Muscle of leg (tissue), 3 donors: ENCODE measurements at regions not wholly inside any gene's neighbourhood (a gene's known extent, or its start where the extent isn't known, plus 50 kb on each side); places are given as distances from the start of the nearest gene placed in this dataset.
"Not testable (repeated sequence)": the region's sequence is repeated elsewhere in the genome, so short reads cannot be mapped to it uniquely, and the experiment has no call there.

ENCODE experiments used
- DNase-seq: peaks from one replicate; pipeline ENCODE4 v3.0.0; 2013
- H3K27ac ChIP-seq: one replicate; pipeline ENCODE4 v1.5.1; 2013; ENCODE audit warnings: mild to moderate bottlenecking, low read length, control low read depth
- H3K27me3 ChIP-seq: one replicate; pipeline ENCODE4 v1.6.1; 2013; ENCODE audit warnings: low read length; ENCODE audit not compliant: control insufficient read depth, insufficient read depth
- H3K36me3 ChIP-seq: one replicate; pipeline ENCODE4 v1.6.1; 2013; ENCODE audit warnings: low read length; ENCODE audit not compliant: control insufficient read depth, insufficient read depth
- H3K4me1 ChIP-seq: one replicate; pipeline ENCODE4 v1.6.1; 2013; ENCODE audit warnings: low read length; ENCODE audit not compliant: control insufficient read depth, insufficient read depth
- H3K4me3 ChIP-seq: one replicate; pipeline ENCODE4 v1.5.1; 2013; ENCODE audit warnings: low read length, control low read depth
- H3K9me3 ChIP-seq: replicated peaks from 2 replicates; pipeline ENCODE4 v1.6.1; 2013; ENCODE audit warnings: low read depth, low read length; ENCODE audit not compliant: control insufficient read depth
- WGBS: methylation state at CpG from one replicate; pipeline ENCODE4 v1.1.5; 2013; ENCODE audit warnings: missing lambda C conversion rate; ENCODE audit not compliant: insufficient coverage; 5-methylcytosine and 5-hydroxymethylcytosine counted together

DNA sequence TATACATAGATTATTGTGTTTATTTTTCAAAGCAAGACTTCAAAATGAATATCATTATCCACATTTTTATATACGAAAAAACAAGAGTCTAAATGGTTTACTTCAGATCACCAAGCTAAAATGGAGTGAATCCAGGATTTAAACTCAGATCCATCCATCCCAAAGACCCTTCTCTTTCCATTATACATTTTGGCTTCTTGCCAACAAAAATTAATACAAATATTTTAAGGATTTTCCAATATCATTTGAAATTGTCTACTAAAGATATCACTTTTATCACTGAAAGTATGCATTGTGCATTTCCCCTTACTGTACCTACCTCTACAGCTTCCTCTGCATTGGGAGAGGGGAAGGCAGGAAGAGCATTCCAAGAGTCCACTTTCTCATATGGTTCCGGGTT, 541.2 kb downstream of the RPS29 start:
- H3K4me1 ChIP-seq: no peaks in the 10 kb centered on the region
- DNase-seq: no peak
- H3K9me3 ChIP-seq: no peaks in the 10 kb centered on the region
- no peak overlapping the region for H3K4me3 ChIP-seq
- H3K27me3 ChIP-seq: no peaks in the 10 kb centered on the region
- no peak overlapping the region for H3K27ac ChIP-seq
- WGBS: 100% methylated on average over 1 of the region's 2 CpGs
- H3K36me3 ChIP-seq: no peaks in the 10 kb centered on the region

DNA sequence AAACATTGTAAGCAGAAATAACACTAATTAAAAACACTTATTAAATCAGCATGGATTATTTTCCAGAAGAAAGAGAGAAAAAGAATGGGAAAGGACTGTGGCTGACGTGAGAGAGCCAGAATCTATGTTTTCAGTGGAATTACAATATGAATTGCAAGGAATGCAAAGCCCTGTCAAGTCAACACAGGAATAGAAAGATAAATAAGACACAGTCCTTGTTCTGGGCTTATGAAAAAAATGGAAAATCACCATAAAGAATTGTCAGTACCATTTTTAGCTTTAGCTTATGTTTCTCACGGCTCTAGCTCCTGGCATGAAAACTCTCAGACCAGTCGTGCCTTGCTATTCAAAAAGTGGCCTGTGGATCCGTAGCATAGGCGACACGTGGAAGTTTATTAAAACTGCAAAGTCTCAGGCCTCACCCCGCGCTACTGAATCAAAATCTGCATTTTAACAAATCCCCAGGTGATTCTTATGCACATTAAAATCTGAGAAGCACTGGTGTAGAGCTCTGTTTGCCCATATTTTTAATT, 549.1 kb downstream of the RPS29 start:
- DNase-seq: no peak
- H3K4me3 ChIP-seq: no peak overlapping the region
- no peaks in the 10 kb centered on the region for H3K36me3 ChIP-seq
- H3K27ac ChIP-seq: no peak overlapping the region
- H3K27me3 ChIP-seq: no peaks in the 10 kb centered on the region
- H3K4me1 ChIP-seq: no peaks in the 10 kb centered on the region
- H3K9me3 ChIP-seq: no peaks in the 10 kb centered on the region
- WGBS: 58% methylated on average over 5 of the region's 8 CpGs

DNA sequence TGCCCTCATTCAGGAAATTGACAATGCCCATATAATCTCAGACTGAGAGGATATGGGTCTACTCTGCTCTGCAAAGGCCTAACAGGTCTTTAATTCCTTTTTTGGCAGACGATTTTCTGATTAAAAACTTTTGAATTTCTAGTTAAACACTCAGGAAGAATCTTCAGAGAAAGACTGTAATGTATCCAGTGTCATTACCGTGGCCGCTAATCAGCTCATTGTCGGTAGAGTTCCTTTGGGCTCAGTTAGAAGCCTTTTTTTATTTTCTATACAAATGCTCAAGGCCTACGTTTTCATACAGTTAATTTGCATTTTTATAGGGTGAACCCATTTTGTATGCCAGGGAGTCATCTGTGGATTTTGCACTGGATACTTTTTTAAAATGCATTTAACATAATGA, 549.9 kb downstream of the RPS29 start:
- Histone ChIP-seq H3K27me3 (no peaks in the 10 kb centered on the region), H3K27ac (no peak overlapping the region), H3K36me3 (no peaks in the 10 kb centered on the region), H3K4me1 (no peaks in the 10 kb centered on the region), H3K4me3 (no peak overlapping the region), H3K9me3 (no peaks in the 10 kb centered on the region)
- whole genome bisulfite sequencing: 43% methylated on average over 1 of the region's 5 CpGs
- no peak for DNase-seq

DNA sequence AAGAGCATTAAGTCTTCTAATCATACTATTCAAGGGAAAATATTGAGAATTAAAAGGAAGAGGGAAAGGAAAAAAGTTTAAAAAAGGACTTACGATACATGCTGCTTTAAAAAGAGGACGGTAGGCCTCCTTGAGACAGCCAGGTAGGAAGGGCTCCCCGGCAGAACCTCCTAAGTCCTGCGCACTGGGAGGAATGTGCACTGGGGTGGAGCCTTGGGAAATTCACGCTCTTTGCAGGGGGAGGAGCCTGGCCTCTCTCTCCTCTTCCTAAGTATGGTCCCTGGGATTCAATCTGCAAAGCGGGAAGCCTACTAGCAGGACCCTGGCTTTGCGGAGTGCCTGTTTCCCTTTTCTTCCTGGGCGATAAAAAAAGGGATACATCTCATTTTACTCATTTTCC, 553.0 kb downstream of the RPS29 start:
- 85% methylated on average over 6 of the region's 8 CpGs for WGBS
- Histone ChIP-seq H3K4me1 (no peaks in the 10 kb centered on the region), H3K27me3 (no peaks in the 10 kb centered on the region)

DNA sequence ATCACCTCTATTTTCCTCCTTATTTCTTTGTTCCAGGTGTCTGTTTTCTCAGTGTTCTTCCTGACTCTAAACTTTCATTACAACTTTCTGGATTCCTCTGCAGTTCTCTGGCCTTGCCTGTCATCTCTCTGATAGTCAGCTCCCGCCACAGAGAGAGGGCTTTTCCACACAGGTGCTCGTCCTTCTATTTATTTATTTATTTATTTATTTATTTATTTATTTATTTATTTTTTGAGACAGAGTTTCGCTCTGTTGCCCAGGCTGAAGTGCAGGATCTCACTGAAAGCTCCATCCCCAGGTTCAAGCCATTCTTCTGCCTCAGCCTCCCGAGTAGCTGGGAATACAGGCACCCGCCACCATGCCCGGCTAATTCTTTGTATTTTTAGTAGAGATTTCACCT, 554.5 kb downstream of the RPS29 start:
- H3K9me3 ChIP-seq, H3K4me3 ChIP-seq, H3K27ac ChIP-seq, H3K36me3 ChIP-seq, H3K27me3 ChIP-seq, DNase-seq, H3K4me1 ChIP-seq: not testable (repeated sequence)
- no CpG with 5 or more reads among the region's 6 CpGs for WGBS

More for the DNA sequence above, 553.0 kb downstream of the RPS29 start:
- no peaks in the 10 kb centered on the region for H3K36me3 ChIP-seq
- H3K9me3 ChIP-seq: no peaks in the 10 kb centered on the region
- no peak for DNase-seq
- no peak overlapping the region for H3K27ac ChIP-seq
- no peak overlapping the region for H3K4me3 ChIP-seq

DNA sequence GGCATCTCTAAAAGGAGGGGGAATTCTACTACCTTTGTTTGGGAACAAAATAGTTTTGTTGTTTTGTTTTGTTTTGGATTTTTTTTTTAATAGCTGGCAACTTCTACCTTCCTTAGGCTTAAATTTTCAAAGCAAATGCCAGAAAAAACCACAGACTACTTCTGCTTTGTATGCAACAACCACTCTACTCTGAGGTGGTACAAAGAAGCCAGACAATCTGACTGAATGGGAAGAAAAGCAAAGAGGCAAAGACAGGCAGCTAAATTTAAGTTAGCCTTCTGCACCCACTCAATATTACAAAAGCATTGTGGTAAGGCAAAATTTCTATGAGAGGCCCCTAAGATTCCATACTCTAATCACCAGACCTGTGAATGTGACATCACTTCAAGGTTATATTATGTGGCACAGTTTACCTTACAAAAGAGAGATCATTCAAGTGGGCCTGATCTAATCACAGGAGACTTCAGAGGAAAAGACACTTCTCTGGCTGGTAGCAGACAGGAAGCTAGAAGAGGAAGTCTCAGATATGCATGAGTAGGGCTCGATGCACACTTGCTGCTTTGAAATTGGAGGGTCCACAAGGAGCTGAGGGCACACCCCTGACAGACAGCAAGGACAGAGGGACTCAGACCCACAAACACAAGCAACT, 566.6 kb downstream of the RPS29 start:
- Histone ChIP-seq H3K4me3 (no peak overlapping the region), H3K9me3 (no peaks in the 10 kb centered on the region), H3K27ac (no peak overlapping the region), H3K27me3 (no peaks in the 10 kb centered on the region), H3K4me1 (no peaks in the 10 kb centered on the region), H3K36me3 (no peaks in the 10 kb centered on the region)
- WGBS: 60% methylated on average over 1 of the region's 1 CpG
- no peak for DNase-seq

DNA sequence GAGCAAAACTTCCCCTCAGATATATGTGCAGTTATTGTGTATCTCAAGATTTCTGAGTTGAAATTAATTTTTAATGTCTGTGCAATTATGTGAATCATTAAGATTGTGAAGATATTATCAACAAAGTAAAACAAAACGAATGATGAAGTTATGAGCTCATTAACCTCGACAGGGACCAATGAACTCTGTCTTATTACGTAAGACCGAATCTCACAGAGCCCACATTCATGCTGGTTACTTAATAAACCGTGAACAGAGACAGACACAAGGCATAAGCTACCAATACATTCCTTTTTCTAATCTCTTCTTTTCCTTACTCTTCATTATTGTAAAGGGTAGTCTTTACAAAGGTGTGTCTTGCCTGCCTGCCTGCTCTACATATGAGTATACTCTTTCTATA, 568.7 kb downstream of the RPS29 start:
- Histone ChIP-seq H3K9me3 (no peaks in the 10 kb centered on the region), H3K27me3 (no peaks in the 10 kb centered on the region), H3K4me3 (no peak overlapping the region), H3K4me1 (no peaks in the 10 kb centered on the region), H3K27ac (no peak overlapping the region), H3K36me3 (no peaks in the 10 kb centered on the region)
- no peak for DNase-seq
- 93% methylated on average over 4 of the region's 5 CpGs for WGBS

DNA sequence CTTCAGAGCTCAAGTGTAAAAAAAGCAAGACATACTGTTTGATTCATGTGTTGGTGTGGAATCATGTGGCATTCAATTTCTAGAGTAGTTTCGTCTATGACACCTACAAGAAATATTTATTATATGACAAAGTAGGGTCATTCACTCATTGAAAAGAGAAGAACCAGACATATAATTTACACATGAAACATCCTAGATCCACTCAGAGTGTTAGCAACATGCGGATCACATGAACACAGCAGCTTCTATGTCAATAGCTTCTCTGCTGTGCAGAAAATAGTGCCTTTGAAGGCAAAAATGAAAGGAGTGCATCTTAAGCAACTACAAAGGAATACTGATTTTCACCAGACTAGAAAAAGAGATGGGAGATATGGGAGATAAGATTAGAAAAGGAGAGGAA, 569.8 kb downstream of the RPS29 start:
- no peaks in the 10 kb centered on the region for H3K36me3 ChIP-seq
- no peaks in the 10 kb centered on the region for H3K9me3 ChIP-seq
- no peak overlapping the region for H3K27ac ChIP-seq
- no peak for DNase-seq
- no peaks in the 10 kb centered on the region for H3K4me1 ChIP-seq
- no CpG with 5 or more reads among the region's 2 CpGs for WGBS
- H3K27me3 ChIP-seq: no peaks in the 10 kb centered on the region
- no peak overlapping the region for H3K4me3 ChIP-seq

DNA sequence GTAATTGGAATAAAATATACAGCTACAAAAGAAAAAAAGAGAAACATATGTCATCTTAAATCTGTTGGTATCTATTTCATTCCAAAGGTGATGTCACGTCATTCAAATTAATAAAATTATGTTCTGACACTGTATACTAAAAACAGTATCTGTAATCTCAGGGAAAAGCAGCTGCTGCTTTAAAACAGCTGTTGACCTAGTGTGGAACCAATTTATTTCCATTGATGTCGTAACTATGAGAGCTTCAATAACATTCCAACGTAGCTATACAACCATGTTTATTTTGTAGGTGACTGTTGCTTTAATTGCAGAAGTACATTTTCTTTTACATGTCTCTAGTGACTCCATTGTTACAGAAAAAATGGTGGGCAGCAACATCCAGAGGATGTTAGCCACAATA, 571.7 kb downstream of the RPS29 start:
- H3K4me1 ChIP-seq: no peaks in the 10 kb centered on the region
- no peak overlapping the region for H3K4me3 ChIP-seq
- H3K9me3 ChIP-seq: no peaks in the 10 kb centered on the region
- no peaks in the 10 kb centered on the region for H3K27me3 ChIP-seq
- WGBS: no CpG with 5 or more reads among the region's 3 CpGs
- H3K36me3 ChIP-seq: no peaks in the 10 kb centered on the region
- DNase-seq: peak; percentile 28
- no peak overlapping the region for H3K27ac ChIP-seq

DNA sequence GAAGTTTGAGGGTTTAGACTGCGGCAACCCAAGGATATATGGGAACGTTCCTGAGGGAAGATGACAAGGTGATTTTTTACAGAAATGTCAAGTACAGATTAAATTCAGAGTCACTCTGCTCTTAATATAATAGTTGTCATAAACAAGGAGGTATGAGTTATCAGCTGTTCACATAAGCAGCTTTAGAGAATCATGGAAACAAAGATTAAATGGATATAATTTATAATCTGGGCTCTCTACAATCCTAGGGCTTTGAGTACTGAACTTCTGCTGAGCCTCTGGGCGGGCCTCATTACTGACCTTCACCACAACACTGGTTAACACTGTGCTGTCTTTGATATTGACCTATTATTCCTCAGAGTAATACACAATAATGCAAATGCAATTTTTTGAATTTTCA, 577.8 kb downstream of the RPS29 start:
- no peaks in the 10 kb centered on the region for H3K27me3 ChIP-seq
- H3K27ac ChIP-seq: no peak overlapping the region
- H3K9me3 ChIP-seq: no peaks in the 10 kb centered on the region
- H3K4me3 ChIP-seq: no peak overlapping the region
- no peaks in the 10 kb centered on the region for H3K36me3 ChIP-seq
- WGBS: 50% methylated on average over 1 of the region's 3 CpGs
- no peak for DNase-seq
- no peaks in the 10 kb centered on the region for H3K4me1 ChIP-seq

DNA sequence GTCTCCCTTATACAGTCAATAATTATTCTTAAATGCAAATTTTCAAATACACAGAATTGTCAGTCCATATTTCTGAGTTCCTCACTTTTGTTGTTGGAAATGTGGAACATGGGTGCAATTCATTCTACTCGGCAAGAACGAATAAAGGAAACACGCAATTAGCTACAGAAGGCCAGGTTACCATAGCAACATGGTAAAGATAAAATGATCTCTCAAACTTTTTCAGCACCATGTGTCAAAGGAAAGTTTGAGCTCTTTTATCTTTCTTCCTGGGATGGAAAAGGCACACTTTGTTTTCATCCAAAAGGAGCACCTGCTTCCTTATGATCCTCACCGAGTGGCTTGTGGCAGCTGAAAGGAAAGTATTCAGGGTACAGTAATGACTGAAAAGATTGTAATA, 595.0 kb downstream of the RPS29 start:
- no peaks in the 10 kb centered on the region for H3K27me3 ChIP-seq
- H3K4me1 ChIP-seq: no peaks in the 10 kb centered on the region
- H3K9me3 ChIP-seq: no peaks in the 10 kb centered on the region
- no peaks in the 10 kb centered on the region for H3K36me3 ChIP-seq
- no CpG with 5 or more reads among the region's 4 CpGs for WGBS
- DNase-seq: no peak
- H3K27ac ChIP-seq: no peak overlapping the region
- no peak overlapping the region for H3K4me3 ChIP-seq
